Effector CD8-positive, alpha-beta T cell (primary cell): ENCODE measurements at regions not wholly inside any gene's neighbourhood (a gene's known extent, or its start where the extent isn't known, plus 50 kb on each side); places are given as distances from the start of the nearest gene placed in this dataset.

Experiments used
- DNase-seq: peaks from one replicate; lab custom pipeline; 2025; lab: John Stamatoyannopoulos, UW

GRCh38 chr2:8570637-8571036 lies 111.2 kb upstream of the ID2 start:
- no peak for DNase-seq

GRCh38 chr2:8571301-8571791 lies 110.5 kb upstream of the ID2 start:
- DNase-seq = no peak

- DNase-seq = no peak
These were observed 109.9 kb upstream of the ID2 start for GRCh38 chr2:8571792-8572499.

GRCh38 chr2:8572712-8573233 lies 109.1 kb upstream of the ID2 start:
- DNase-seq = no peak

- DNase-seq = no peak
These were observed 108.5 kb upstream of the ID2 start for GRCh38 chr2:8573234-8573941.

- no peak for DNase-seq
These were observed 108.0 kb upstream of the ID2 start for GRCh38 chr2:8573942-8574195.

GRCh38 chr2:8574196-8575037 lies 107.4 kb upstream of the ID2 start:
- DNase-seq = no peak

- peak; percentile 16 for DNase-seq
These were observed 106.6 kb upstream of the ID2 start for GRCh38 chr2:8575038-8575833.

GRCh38 chr2:8575834-8576423 lies 105.9 kb upstream of the ID2 start:
- no peak for DNase-seq

GRCh38 chr2:8576525-8577167 lies 105.2 kb upstream of the ID2 start:
- DNase-seq = no peak

GRCh38 chr2:8577573-8577972 lies 104.3 kb upstream of the ID2 start:
- no peak for DNase-seq

- no peak for DNase-seq
These were observed 103.3 kb upstream of the ID2 start for GRCh38 chr2:8578335-8579244.

- DNase-seq = no peak
These were observed 102.3 kb upstream of the ID2 start for GRCh38 chr2:8579485-8580085.

- DNase-seq = no peak
These were observed 101.3 kb upstream of the ID2 start for GRCh38 chr2:8580316-8581233.

- no peak for DNase-seq
These were observed 100.7 kb upstream of the ID2 start for GRCh38 chr2:8581234-8581561.

- DNase-seq = no peak
These were observed 100.2 kb upstream of the ID2 start for GRCh38 chr2:8581601-8582041.

- no peak for DNase-seq
These were observed 99.7 kb upstream of the ID2 start for GRCh38 chr2:8582191-8582590.

- no peak for DNase-seq
These were observed 99.0 kb upstream of the ID2 start for GRCh38 chr2:8582651-8583399.
